A172 (cell line): ENCODE measurements at regions not wholly inside any gene's neighbourhood (a gene's known extent, or its start where the extent isn't known, plus 50 kb on each side); places are given as distances from the start of the nearest gene placed in this dataset.

Source experiments
- DNase-seq: peaks from one replicate; pipeline ENCODE4 v3.0.0-alpha.2; 2015; ENCODE audit warnings: low spot score

- peak; percentile 56 for DNase-seq
Measured at GRCh38 chr12:58529114-58529665, 391.1 kb downstream of the LRIG3 start.

DNA sequence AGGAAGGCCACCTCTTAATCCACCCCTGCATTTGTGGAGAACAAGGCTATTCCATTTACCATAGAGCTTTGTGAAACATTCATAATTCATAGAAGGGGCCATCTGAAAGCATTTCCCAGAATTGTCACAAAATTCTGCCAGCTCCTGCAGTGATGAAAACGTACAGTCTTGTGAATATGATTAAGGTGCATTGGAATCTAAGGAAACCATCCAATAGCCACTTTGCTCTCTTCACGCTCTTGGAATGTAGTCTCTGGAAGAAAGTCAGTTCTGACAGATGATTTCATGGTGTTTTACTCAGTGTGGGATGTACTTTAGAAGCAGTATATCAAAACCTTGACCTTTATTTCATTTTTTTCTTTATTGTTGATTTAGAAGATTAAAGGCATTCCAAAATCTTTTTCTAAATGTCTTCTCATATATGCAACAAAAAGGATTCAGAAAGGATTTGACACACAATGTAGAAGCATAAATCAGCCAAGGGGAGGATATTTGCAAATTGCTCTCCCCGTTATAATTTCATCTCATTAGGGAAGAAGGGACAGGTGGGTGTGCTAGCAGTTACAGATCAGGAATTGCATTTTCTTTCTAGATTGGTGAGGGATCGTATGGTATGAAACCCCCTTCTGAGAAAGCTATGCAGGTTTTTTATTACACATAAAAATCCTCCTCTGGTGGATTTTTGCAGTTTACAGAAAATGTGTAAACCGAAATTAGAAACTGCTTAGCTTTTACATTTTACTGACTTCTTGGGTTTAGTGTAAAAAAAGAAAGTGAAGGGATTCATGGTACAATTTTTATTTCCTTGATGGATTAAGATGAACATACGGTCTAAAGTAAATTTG is 390.2 kb downstream of the LRIG3 start:
- DNase-seq, result peak; percentile 92

DNA sequence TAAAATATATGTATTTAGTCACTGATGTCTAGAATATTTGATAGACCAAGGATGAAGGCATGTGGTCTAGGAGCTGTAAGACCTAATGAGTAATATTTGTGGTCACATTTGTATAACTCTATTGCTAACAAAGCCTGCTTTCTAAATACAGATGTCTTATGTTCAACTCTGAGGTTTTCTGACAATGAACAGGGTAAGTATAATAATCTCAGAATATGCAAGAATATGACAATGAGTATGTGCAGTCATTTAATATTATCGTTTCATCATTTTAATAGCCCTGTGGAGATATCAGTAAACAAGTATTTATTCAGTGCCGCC is 389.6 kb downstream of the LRIG3 start:
- peak; percentile 52 for DNase-seq

DNA sequence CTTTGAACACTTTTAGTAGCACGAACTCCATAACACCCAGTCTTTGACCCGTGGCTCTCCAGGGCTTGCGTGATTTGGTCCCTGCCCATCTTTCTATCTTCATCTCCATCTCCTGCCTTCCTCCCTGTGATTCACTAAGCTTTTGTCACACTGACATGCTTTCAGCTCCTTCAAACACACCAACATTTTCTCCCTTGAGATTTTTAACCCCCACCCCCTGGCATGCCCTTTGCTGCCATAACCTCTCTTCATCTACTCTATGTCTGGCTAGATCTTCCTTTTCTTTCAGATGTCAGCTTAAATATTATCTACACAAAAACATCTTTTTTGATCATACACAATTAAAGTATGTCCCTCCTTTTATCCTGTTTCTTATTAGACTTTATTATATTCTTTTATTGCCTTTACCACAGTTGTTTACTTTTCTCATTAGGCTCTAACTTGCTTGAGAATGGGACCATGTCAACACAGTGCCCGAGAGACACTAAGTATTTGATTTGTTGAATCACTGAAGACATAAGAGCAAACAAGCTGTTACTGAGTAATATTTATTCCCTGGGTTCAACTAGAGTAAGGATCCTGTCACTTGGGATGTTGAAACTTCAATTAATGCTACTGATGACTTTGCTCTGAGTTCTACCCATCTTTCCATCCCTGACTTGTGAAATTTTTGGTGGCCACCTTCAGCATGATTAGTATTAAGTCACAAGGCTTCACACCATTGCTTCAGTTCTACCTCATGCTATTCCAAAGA is 387.3 kb downstream of the LRIG3 start:
- no peak for DNase-seq

DNA sequence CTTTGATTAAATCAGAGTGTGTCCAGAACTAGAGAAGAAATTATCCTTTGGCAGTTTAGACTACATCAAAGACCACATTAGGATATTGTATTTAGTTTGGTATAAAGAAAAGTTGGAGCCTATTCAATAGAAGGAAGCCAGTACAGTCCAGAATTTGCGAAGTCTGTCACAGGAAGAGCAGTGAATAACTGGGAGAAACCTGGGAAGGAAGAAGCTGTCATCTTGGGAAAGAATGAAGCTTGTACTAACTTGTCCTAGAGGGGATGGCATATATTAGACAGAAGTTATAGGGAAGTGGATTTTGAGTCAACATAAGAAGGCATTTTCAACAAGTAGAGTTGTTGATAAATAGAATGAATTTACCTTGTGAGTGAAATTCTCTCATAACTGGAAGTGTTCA is 386.7 kb downstream of the LRIG3 start:
- no peak for DNase-seq

DNA sequence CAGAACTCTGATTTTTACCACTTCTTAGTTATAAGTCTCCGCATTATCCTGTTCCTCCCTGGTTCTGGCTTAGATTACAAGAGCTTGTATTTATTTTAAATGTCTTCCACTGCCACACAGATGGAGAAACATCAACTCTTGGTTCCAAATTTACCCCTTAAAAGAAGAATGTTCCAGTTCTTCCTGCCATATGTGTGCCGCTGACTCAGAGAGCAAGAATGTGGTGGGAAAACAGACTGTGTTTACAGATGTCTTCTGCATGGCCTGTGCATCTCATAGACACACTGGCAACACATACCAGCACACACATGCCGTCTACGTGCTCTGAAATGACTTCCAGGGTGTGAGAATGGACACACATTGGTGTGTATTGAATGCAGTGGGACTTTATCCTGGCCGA is 383.0 kb downstream of the LRIG3 start:
- peak; percentile 16 for DNase-seq

DNA sequence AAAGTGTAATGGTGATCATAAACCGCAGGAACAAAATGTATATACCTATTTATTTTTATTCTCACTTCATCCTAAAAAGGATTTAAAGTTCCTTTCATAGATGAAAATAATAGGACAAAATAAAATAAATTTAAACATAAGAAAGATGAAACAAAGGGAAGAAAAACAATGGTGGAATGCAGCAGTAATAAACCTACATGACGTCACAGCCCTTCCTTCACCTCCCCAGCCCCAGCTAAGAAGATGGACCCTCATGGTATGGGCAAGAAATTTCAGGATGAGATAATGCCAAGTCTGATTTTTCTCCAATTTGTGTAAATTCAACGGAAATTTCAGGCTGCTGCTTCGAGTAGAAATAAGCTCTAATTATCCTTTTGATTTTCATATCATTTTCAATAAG is 381.0 kb downstream of the LRIG3 start:
- DNase-seq, result no peak

GRCh38 chr12:58540480-58541299 is 379.6 kb downstream of the LRIG3 start:
- peak; percentile 71 for DNase-seq

- no peak for DNase-seq
Measured at GRCh38 chr12:58541300-58541690, 379.0 kb downstream of the LRIG3 start.

GRCh38 chr12:58544281-58544680 is 376.0 kb downstream of the LRIG3 start:
- no peak for DNase-seq

- no peak for DNase-seq
Measured at GRCh38 chr12:58547217-58547616, 373.1 kb downstream of the LRIG3 start.

DNA sequence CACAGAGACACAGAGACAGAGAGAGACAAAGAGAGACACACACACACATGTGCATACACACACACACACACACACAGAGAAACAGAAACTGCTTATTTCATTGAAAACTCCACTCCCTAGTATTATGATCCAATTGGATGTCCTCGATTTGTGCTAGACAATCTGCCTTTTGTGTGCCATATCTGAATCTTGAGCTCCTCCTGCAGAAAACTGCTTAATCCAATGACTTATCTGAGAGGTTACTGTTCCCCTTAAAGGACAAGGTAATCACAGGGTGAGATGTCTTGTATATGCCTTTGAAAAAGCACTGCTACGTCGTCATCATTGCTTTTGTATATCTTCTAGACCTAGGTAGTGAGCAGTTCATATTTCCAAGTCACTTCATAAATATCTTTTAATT is 371.5 kb downstream of the LRIG3 start:
- DNase-seq, result no peak

- no peak for DNase-seq
Measured at GRCh38 chr12:58554522-58555157, 365.7 kb downstream of the LRIG3 start.

GRCh38 chr12:58557171-58557570 is 363.1 kb downstream of the LRIG3 start:
- peak; percentile 39 for DNase-seq

- DNase-seq, result no peak
Measured at GRCh38 chr12:58557661-58558060, 362.6 kb downstream of the LRIG3 start.

- no peak for DNase-seq
Measured at GRCh38 chr12:58563621-58564020, 356.7 kb downstream of the LRIG3 start.

DNA sequence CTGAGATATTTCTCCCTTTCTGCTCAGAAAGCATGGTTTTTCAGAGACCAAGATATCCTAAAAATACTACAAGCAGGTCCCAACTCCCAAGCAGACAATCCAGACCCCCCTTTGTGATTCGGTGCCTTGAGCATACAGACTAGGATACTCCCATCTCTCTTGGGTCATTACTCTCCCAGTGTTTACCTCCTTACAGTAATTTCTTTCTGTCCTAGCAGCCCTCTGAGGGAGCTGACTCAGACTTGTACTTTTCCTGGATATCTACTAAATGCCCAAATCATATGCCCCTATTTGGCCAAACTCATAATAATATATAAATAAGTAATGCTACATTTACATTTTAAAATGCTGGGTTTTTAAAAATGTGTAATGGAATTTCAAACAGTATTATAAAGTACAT is 355.6 kb downstream of the LRIG3 start:
- DNase-seq, result no peak

GRCh38 chr12:58566599-58566998 is 353.7 kb downstream of the LRIG3 start:
- peak; percentile 2 for DNase-seq

DNA sequence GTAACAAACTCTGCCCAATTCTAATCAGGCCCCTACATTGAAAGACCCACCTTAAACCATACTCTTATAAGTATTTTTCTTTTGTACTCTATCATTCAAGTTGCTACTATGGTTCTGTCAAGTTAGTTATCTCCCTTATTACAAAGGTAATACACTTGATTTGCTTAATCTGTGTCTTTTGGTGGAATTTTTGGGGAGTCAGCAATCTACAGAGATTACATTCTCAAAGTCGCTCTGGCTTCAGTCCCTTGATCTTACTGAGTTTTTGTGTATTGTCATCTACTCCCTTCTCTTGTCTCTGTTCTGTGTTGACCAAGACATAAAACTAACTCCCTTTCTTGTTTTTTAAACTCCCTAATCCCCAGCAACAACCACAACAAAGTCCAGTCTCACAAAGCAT is 353.1 kb downstream of the LRIG3 start:
- DNase-seq, result no peak

DNA sequence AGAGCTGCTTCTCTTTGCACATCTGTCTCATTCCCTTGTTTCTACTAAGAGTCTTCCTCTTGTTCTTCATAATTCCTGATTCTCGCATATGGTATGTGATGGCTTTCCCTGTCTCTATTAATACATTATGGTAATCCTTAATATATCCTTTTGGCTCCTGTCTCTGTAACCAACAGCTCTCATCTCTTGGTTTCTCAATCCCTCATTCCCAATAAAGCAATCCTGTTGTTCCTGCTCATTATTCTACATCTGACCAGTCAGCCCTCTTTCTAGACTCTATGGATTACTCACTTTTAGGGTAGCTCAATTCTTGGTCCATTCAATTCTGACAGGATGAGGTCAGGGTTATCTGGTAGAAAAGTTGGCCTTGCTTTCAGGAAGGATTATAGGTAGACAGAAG is 349.9 kb downstream of the LRIG3 start:
- no peak for DNase-seq

- DNase-seq, result peak; percentile 6
Measured at GRCh38 chr12:58575256-58575655, 345.0 kb downstream of the LRIG3 start.

- no peak for DNase-seq
Measured at GRCh38 chr12:58576081-58576480, 344.2 kb downstream of the LRIG3 start.
